Neural cell (in vitro differentiated cells): ENCODE measurements at regions not wholly inside any gene's neighbourhood (a gene's known extent, or its start where the extent isn't known, plus 50 kb on each side); places are given as distances from the start of the nearest gene placed in this dataset.

Experiments
- H2AFZ ChIP-seq: fragments of 200-600, 300-800 bp; sonication (generic), shearing (Covaris generic); 2 replicates; pipeline ENCODE4 v1.6.0; 2014; ENCODE audit warnings: low read depth, mild to moderate bottlenecking, antibody characterized with exemption, low read length, moderate library complexity
- H3F3A ChIP-seq: fragments of 200-600 bp; shearing (Covaris generic); 2 replicates; pipeline ENCODE4 v1.6.1; 2016; ENCODE audit warnings: mild to moderate bottlenecking, moderate library complexity, mixed read lengths, antibody characterized with exemption, low read length; ENCODE audit not compliant: insufficient read depth, poor library complexity, severe bottlenecking
- H3K27ac ChIP-seq: fragments of 200-600, 300-800 bp; sonication (generic), shearing (Covaris generic); 2 replicates; pipeline ENCODE4 v1.5.1; 2014; ENCODE audit warnings: mild to moderate bottlenecking, low read length, moderate library complexity
- H3K27me3 ChIP-seq: fragments of 300-800, 200-600 bp; sonication (generic), shearing (Covaris generic); 2 replicates; pipeline ENCODE4 v1.6.0; 2014; ENCODE audit warnings: mild to moderate bottlenecking, low read depth, low read length, moderate library complexity; ENCODE audit not compliant: insufficient read depth
- H3K36me3 ChIP-seq: fragments of 300-800, 200-600 bp; sonication (generic), shearing (Covaris generic); 2 replicates; pipeline ENCODE4 v1.5.1; 2014; ENCODE audit warnings: mild to moderate bottlenecking, antibody characterized with exemption, low read length, moderate library complexity; ENCODE audit not compliant: insufficient read depth
- H3K4me2 ChIP-seq: fragments of 300-800, 200-600 bp; sonication (generic), shearing (Covaris generic); 2 replicates; pipeline ENCODE4 v1.6.0; 2014; ENCODE audit warnings: mild to moderate bottlenecking, low read length
- H3K4me3 ChIP-seq: fragments of 300-800, 200-600 bp; sonication (generic), shearing (Covaris generic); 2 replicates; pipeline ENCODE4 v1.5.1; 2014; ENCODE audit warnings: mild to moderate bottlenecking, low read length, moderate library complexity
- H3K79me2 ChIP-seq: fragments of 200-600 bp; shearing (Covaris generic); replicated peaks from 2 replicates; pipeline ENCODE4 v1.6.0; 2014; ENCODE audit warnings: mild to moderate bottlenecking, low read length, moderate library complexity; ENCODE audit not compliant: insufficient read depth
- H3K9ac ChIP-seq: fragments of 300-800, 200-600 bp; sonication (generic), shearing (Covaris generic); 2 replicates; pipeline ENCODE4 v1.6.1; 2016; ENCODE audit warnings: mild to moderate bottlenecking, low read length, mixed read lengths
- H3K9me2 ChIP-seq: fragments of 200-600 bp; shearing (Covaris generic); 2 replicates; pipeline ENCODE4 v1.6.1; 2016; ENCODE audit warnings: mild to moderate bottlenecking, low read length, mixed read lengths; ENCODE audit not compliant: insufficient read depth
- H3K9me3 ChIP-seq: fragments of 200-600, 300-800 bp; sonication (generic), shearing (Covaris generic); 2 replicates; pipeline ENCODE4 v1.6.1; 2016; ENCODE audit warnings: mild to moderate bottlenecking, mixed run types, low read length, moderate library complexity, mixed read lengths
- H4K20me1 ChIP-seq: fragments of 200-600 bp; shearing (Covaris generic); 2 replicates; pipeline ENCODE4 v1.6.1; 2016; ENCODE audit warnings: mild to moderate bottlenecking, mixed run types; ENCODE audit not compliant: insufficient read depth
- CTCF ChIP-seq: fragments of 450-650 bp; IDR thresholded peaks from 2 replicates; pipeline ENCODE4 v1.5.1; 2014; ENCODE audit warnings: antibody characterized with exemption, mild to moderate bottlenecking, moderate library complexity; ENCODE audit not compliant: poor library complexity, severe bottlenecking
- EP300 ChIP-seq: fragments of 450-650 bp; conservative IDR thresholded peaks from 2 replicates; pipeline ENCODE4 v1.6.1; 2014; ENCODE audit warnings: antibody characterized with exemption, mild to moderate bottlenecking, moderate library complexity; ENCODE audit not compliant: poor library complexity, severe bottlenecking
- EZH2 ChIP-seq: fragments of 200-600, 300-800 bp; shearing (Covaris generic), sonication (generic); IDR thresholded peaks from 2 replicates; pipeline ENCODE4 v1.6.1; 2014; ENCODE audit warnings: antibody characterized with exemption, low read length, borderline replicate concordance, mild to moderate bottlenecking; ENCODE audit not compliant: insufficient read depth, poor library complexity, severe bottlenecking
- MXI1 ChIP-seq: fragments of 450-650 bp; conservative IDR thresholded peaks from 2 replicates; pipeline ENCODE4 v1.6.1; 2014; ENCODE audit warnings: antibody characterized with exemption, mild to moderate bottlenecking; ENCODE audit not compliant: poor library complexity, severe bottlenecking
- POLR2AphosphoS5 ChIP-seq: IDR thresholded peaks from 2 replicates; pipeline ENCODE4 v1.6.1; 2012
- RAD21 ChIP-seq: fragments of 450-650 bp; conservative IDR thresholded peaks from 2 replicates; pipeline ENCODE4 v1.6.1; 2014; ENCODE audit warnings: antibody characterized with exemption, mild to moderate bottlenecking, moderate library complexity
- REST ChIP-seq: IDR thresholded peaks from 2 replicates; pipeline ENCODE4 v1.6.1; 2012; ENCODE audit warnings: borderline replicate concordance
- SMC3 ChIP-seq: fragments of 450-650 bp; conservative IDR thresholded peaks from 2 replicates; pipeline ENCODE4 v1.6.1; 2014; ENCODE audit warnings: antibody characterized with exemption, mild to moderate bottlenecking, moderate library complexity; ENCODE audit not compliant: poor library complexity
- TAF1 ChIP-seq: IDR thresholded peaks from 2 replicates; pipeline ENCODE4 v1.6.1; 2012; ENCODE audit warnings: low read depth

GRCh38 chr18:68482815-68483214 is 232.1 kb downstream of the TMX3 start:
- Histone ChIP-seq H3K27me3 (no peaks in the 10 kb centered on the region), H3K27ac (no peak overlapping the region), H3K9ac (no peak overlapping the region), H3K4me3 (no peak overlapping the region), H3K9me3 (no peaks in the 10 kb centered on the region), H3K79me2 (no peaks in the 10 kb centered on the region), H3K36me3 (peaks cover 3% of the 10 kb centered on the region), H4K20me1 (no peaks in the 10 kb centered on the region), H2AFZ (no peak overlapping the region), H3K9me2 (no peaks in the 10 kb centered on the region), H3F3A (no peaks in the 10 kb centered on the region), H3K4me2 (no peak overlapping the region)
- no peak for TF ChIP-seq SMC3
- TF ChIP-seq RAD21 = no peak
- no peak for TF ChIP-seq MXI1

GRCh38 chr18:68480196-68480595 is 234.7 kb downstream of the TMX3 start:
- H3K36me3 ChIP-seq = peaks cover 3% of the 10 kb centered on the region
- H3K4me2 ChIP-seq = no peak overlapping the region
- no peak overlapping the region for H3K9ac ChIP-seq

GRCh38 chr18:68478246-68478645 is 236.7 kb downstream of the TMX3 start:
- H3K27ac ChIP-seq = no peak overlapping the region
- H3K4me2 ChIP-seq = no peak overlapping the region
- H3K79me2 ChIP-seq = no peaks in the 10 kb centered on the region
- no peak overlapping the region for H3K4me3 ChIP-seq
- H3K36me3 ChIP-seq = peaks cover 3% of the 10 kb centered on the region
- H3K9me3 ChIP-seq = no peaks in the 10 kb centered on the region
- H3F3A ChIP-seq = no peaks in the 10 kb centered on the region
- TF ChIP-seq RAD21 = no peak
- no peak for TF ChIP-seq CTCF
- no peak for TF ChIP-seq SMC3
- TF ChIP-seq REST = no peak
- no peak for TF ChIP-seq MXI1
- no peak for TF ChIP-seq EP300
- TF ChIP-seq EZH2 = no peak
- no peak for TF ChIP-seq POLR2AphosphoS5
- no peak for TF ChIP-seq TAF1
- no peak overlapping the region for H3K9ac ChIP-seq
- no peaks in the 10 kb centered on the region for H3K27me3 ChIP-seq
- no peak overlapping the region for H2AFZ ChIP-seq
- H3K9me2 ChIP-seq = no peaks in the 10 kb centered on the region
- no peaks in the 10 kb centered on the region for H4K20me1 ChIP-seq

More at GRCh38 chr18:68480196-68480595, 234.7 kb downstream of the TMX3 start:
- Histone ChIP-seq H3K9me2 (no peaks in the 10 kb centered on the region), H2AFZ (no peak overlapping the region), H3K27me3 (no peaks in the 10 kb centered on the region), H3K27ac (no peak overlapping the region), H4K20me1 (no peaks in the 10 kb centered on the region), H3K4me3 (no peak overlapping the region), H3F3A (no peaks in the 10 kb centered on the region), H3K9me3 (no peaks in the 10 kb centered on the region), H3K79me2 (no peaks in the 10 kb centered on the region)
- TF ChIP-seq SMC3 (no peak), TAF1 (no peak)
